Activated naive CD8-positive, alpha-beta T cell (primary cell): ENCODE measurements at regions not wholly inside any gene's neighbourhood (a gene's known extent, or its start where the extent isn't known, plus 50 kb on each side); places are given as distances from the start of the nearest gene placed in this dataset.

Source experiments
- H3K27ac Mint-ChIP-seq: one replicate; pipeline ENCODE4 v1.8.0; 2021; ENCODE audit warnings: mixed read lengths
- H3K27me3 Mint-ChIP-seq: one replicate; pipeline ENCODE4 v1.8.0; 2021; ENCODE audit warnings: mixed read lengths
- H3K36me3 Mint-ChIP-seq: one replicate; pipeline ENCODE4 v1.8.0; 2021; ENCODE audit warnings: mixed read lengths
- H3K4me1 Mint-ChIP-seq: one replicate; pipeline ENCODE4 v1.8.0; 2021; ENCODE audit warnings: low read depth, mixed read lengths
- H3K4me3 Mint-ChIP-seq: one replicate; pipeline ENCODE4 v1.8.0; 2021; ENCODE audit warnings: mild to moderate bottlenecking, mixed read lengths
- H3K9me3 Mint-ChIP-seq: one replicate; pipeline ENCODE4 v1.8.0; 2021; ENCODE audit warnings: low read depth, mixed read lengths

- no peaks in the 10 kb centered on the region for H3K36me3 Mint-ChIP-seq
- no peak overlapping the region for H3K27ac Mint-ChIP-seq
- H3K4me1 Mint-ChIP-seq: no peaks in the 10 kb centered on the region
- H3K4me3 Mint-ChIP-seq: no peak overlapping the region
- H3K9me3 Mint-ChIP-seq: no peaks in the 10 kb centered on the region
- peaks cover 5% of the 10 kb centered on the region for H3K27me3 Mint-ChIP-seq
These were observed 525.5 kb upstream of the RGMA start for GRCh38 chr15:93614386-93615104.

- H3K4me3 Mint-ChIP-seq: no peak overlapping the region
- H3K9me3 Mint-ChIP-seq: no peaks in the 10 kb centered on the region
- no peaks in the 10 kb centered on the region for H3K4me1 Mint-ChIP-seq
- no peak overlapping the region for H3K27ac Mint-ChIP-seq
- no peaks in the 10 kb centered on the region for H3K36me3 Mint-ChIP-seq
- peaks cover 5% of the 10 kb centered on the region for H3K27me3 Mint-ChIP-seq
These were observed 524.4 kb upstream of the RGMA start for GRCh38 chr15:93613386-93613785.

- H3K9me3 Mint-ChIP-seq: no peaks in the 10 kb centered on the region
- no peak overlapping the region for H3K27ac Mint-ChIP-seq
- H3K27me3 Mint-ChIP-seq: peaks cover 5% of the 10 kb centered on the region
- no peaks in the 10 kb centered on the region for H3K4me1 Mint-ChIP-seq
- no peak overlapping the region for H3K4me3 Mint-ChIP-seq
- no peaks in the 10 kb centered on the region for H3K36me3 Mint-ChIP-seq
These were observed 523.9 kb upstream of the RGMA start for GRCh38 chr15:93612953-93613352.

GRCh38 chr15:93610944-93611343 lies 521.9 kb upstream of the RGMA start:
- Mint-ChIP-seq H3K27ac (no peak overlapping the region), H3K4me1 (no peaks in the 10 kb centered on the region), H3K9me3 (no peaks in the 10 kb centered on the region), H3K36me3 (no peaks in the 10 kb centered on the region), H3K4me3 (no peak overlapping the region), H3K27me3 (peaks cover 3% of the 10 kb centered on the region)

- no peaks in the 10 kb centered on the region for H3K36me3 Mint-ChIP-seq
- H3K27ac Mint-ChIP-seq: no peak overlapping the region
- no peaks in the 10 kb centered on the region for H3K9me3 Mint-ChIP-seq
- H3K4me3 Mint-ChIP-seq: no peak overlapping the region
- H3K27me3 Mint-ChIP-seq: no peaks in the 10 kb centered on the region
- no peaks in the 10 kb centered on the region for H3K4me1 Mint-ChIP-seq
These were observed 519.7 kb upstream of the RGMA start for GRCh38 chr15:93608643-93609148.

- Mint-ChIP-seq H3K9me3 (no peaks in the 10 kb centered on the region), H3K27ac (no peak overlapping the region), H3K36me3 (no peaks in the 10 kb centered on the region), H3K27me3 (peaks cover 10% of the 10 kb centered on the region), H3K4me1 (no peaks in the 10 kb centered on the region), H3K4me3 (no peak overlapping the region)
These were observed 514.5 kb upstream of the RGMA start for GRCh38 chr15:93603550-93603949.

- Mint-ChIP-seq H3K36me3 (no peaks in the 10 kb centered on the region), H3K27ac (no peak overlapping the region), H3K4me3 (no peak overlapping the region), H3K9me3 (no peaks in the 10 kb centered on the region), H3K4me1 (no peaks in the 10 kb centered on the region), H3K27me3 (peaks cover 7% of the 10 kb centered on the region)
These were observed 498.1 kb upstream of the RGMA start for GRCh38 chr15:93587059-93587521.

GRCh38 chr15:93585012-93585411 lies 496.0 kb upstream of the RGMA start:
- Mint-ChIP-seq H3K27me3 (peaks cover 4% of the 10 kb centered on the region), H3K4me3 (no peak overlapping the region), H3K9me3 (peaks cover 8% of the 10 kb centered on the region), H3K36me3 (no peaks in the 10 kb centered on the region), H3K27ac (no peak overlapping the region), H3K4me1 (no peaks in the 10 kb centered on the region)

- Mint-ChIP-seq H3K4me1 (no peaks in the 10 kb centered on the region), H3K4me3 (no peak overlapping the region), H3K36me3 (peaks cover 4% of the 10 kb centered on the region), H3K9me3 (peaks cover 14% of the 10 kb centered on the region), H3K27me3 (peaks cover 7% of the 10 kb centered on the region), H3K27ac (no peak overlapping the region)
These were observed 495.0 kb upstream of the RGMA start for GRCh38 chr15:93583968-93584367.

GRCh38 chr15:93583552-93583951 lies 494.5 kb upstream of the RGMA start:
- peaks cover 7% of the 10 kb centered on the region for H3K27me3 Mint-ChIP-seq
- no peak overlapping the region for H3K27ac Mint-ChIP-seq

GRCh38 chr15:93570527-93570926 lies 481.5 kb upstream of the RGMA start:
- no peaks in the 10 kb centered on the region for H3K4me1 Mint-ChIP-seq
- H3K27me3 Mint-ChIP-seq: peaks cover 2% of the 10 kb centered on the region
- H3K9me3 Mint-ChIP-seq: no peaks in the 10 kb centered on the region
- H3K4me3 Mint-ChIP-seq: no peak overlapping the region
- H3K36me3 Mint-ChIP-seq: no peaks in the 10 kb centered on the region
- no peak overlapping the region for H3K27ac Mint-ChIP-seq

More at GRCh38 chr15:93583552-93583951, 494.5 kb upstream of the RGMA start:
- Mint-ChIP-seq H3K36me3 (peaks cover 4% of the 10 kb centered on the region), H3K4me3 (no peak overlapping the region), H3K4me1 (no peaks in the 10 kb centered on the region), H3K9me3 (peaks cover 16% of the 10 kb centered on the region)

- Mint-ChIP-seq H3K9me3 (no peaks in the 10 kb centered on the region), H3K36me3 (no peaks in the 10 kb centered on the region), H3K27ac (no peak overlapping the region), H3K27me3 (no peaks in the 10 kb centered on the region), H3K4me3 (no peak overlapping the region), H3K4me1 (no peaks in the 10 kb centered on the region)
These were observed 477.8 kb upstream of the RGMA start for GRCh38 chr15:93566762-93567161.

- H3K27me3 Mint-ChIP-seq: peaks cover under 1% of the 10 kb centered on the region
- H3K4me3 Mint-ChIP-seq: no peak overlapping the region
- no peaks in the 10 kb centered on the region for H3K9me3 Mint-ChIP-seq
- H3K4me1 Mint-ChIP-seq: no peaks in the 10 kb centered on the region
- H3K36me3 Mint-ChIP-seq: no peaks in the 10 kb centered on the region
- no peak overlapping the region for H3K27ac Mint-ChIP-seq
These were observed 476.2 kb upstream of the RGMA start for GRCh38 chr15:93565201-93565600.

- H3K27me3 Mint-ChIP-seq: peaks cover 8% of the 10 kb centered on the region
- H3K27ac Mint-ChIP-seq: no peak overlapping the region
- H3K4me3 Mint-ChIP-seq: no peak overlapping the region
- no peaks in the 10 kb centered on the region for H3K36me3 Mint-ChIP-seq
- no peaks in the 10 kb centered on the region for H3K4me1 Mint-ChIP-seq
- H3K9me3 Mint-ChIP-seq: no peaks in the 10 kb centered on the region
These were observed 474.2 kb upstream of the RGMA start for GRCh38 chr15:93563218-93563617.

GRCh38 chr15:93562395-93563123 lies 473.5 kb upstream of the RGMA start:
- Mint-ChIP-seq H3K27ac (no peak overlapping the region), H3K9me3 (no peaks in the 10 kb centered on the region), H3K36me3 (no peaks in the 10 kb centered on the region), H3K4me1 (no peaks in the 10 kb centered on the region), H3K4me3 (no peak overlapping the region), H3K27me3 (peaks cover 8% of the 10 kb centered on the region)
